Stomach (tissue), 4 donors: ENCODE measurements at regions not wholly inside any gene's neighbourhood (a gene's known extent, or its start where the extent isn't known, plus 50 kb on each side); places are given as distances from the start of the nearest gene placed in this dataset.

ENCODE experiments used
- EP300 ChIP-seq: sonication (generic); formaldehyde crosslinking; IDR thresholded peaks from one replicate; pipeline ENCODE4 v1.6.1; 2017; ENCODE audit warnings: antibody characterized with exemption
- POLR2A ChIP-seq, 4 donors: fragments of 450-650 bp; IDR thresholded peaks; one replicate each; pipeline ENCODE4 v1.6.1; 2016; ENCODE audit warnings: antibody characterized with exemption in 4 of 4, control low read depth in 2 of 4, mild to moderate bottlenecking in 1 of 4, moderate library complexity in 1 of 4
- POLR2AphosphoS5 ChIP-seq, 3 donors: sonication (generic); formaldehyde crosslinking; IDR thresholded peaks; one replicate each; pipeline ENCODE4 v1.6.1; 2016; ENCODE audit warnings: antibody characterized with exemption in 3 of 3
- TF ChIP-seq, protein P1 (sequence below), 7 experiments: fragments of 450-650 bp in 4 of 7; fragments of 200-600 bp in 3 of 7; sonication (generic) in 3 of 7; IDR thresholded peaks; one replicate each; pipeline ENCODE4 v1.5.1; 2016 to 2019; ENCODE audit warnings: antibody characterized with exemption in 7 of 7, control low read depth in 2 of 7, mild to moderate bottlenecking in 1 of 7

DNA sequence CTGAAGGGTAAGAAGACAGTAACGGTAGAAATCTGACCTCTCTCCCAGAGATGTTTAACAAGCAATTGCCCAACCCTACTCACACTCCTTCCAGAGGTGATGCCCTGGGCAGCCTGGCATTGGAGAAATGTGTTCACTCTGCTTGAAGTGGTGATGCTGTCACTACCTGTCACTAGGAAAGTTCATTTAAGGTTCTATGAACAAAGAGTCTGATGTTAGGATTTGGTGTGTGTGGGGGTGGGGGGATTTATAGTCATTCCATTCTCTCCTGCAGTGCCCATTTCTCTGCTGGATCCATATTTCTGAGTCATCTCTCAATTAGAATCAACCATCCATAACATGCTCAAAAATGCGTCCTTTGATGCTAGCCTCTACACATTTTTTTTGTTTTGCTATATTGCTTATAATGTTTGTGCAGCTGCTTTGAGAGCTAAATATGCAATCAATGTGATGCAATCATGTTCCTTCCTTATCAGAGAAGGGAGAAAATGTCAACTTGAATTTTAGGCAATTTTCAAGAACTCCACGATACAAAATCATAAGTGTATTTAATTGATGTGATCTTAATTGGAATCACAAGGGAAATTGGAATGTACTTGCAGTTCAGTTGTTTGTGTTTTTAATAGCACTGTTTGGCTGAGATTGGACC, 173.9 kb downstream of the DUSP10 start:
- TF ChIP-seq, protein P1, sequence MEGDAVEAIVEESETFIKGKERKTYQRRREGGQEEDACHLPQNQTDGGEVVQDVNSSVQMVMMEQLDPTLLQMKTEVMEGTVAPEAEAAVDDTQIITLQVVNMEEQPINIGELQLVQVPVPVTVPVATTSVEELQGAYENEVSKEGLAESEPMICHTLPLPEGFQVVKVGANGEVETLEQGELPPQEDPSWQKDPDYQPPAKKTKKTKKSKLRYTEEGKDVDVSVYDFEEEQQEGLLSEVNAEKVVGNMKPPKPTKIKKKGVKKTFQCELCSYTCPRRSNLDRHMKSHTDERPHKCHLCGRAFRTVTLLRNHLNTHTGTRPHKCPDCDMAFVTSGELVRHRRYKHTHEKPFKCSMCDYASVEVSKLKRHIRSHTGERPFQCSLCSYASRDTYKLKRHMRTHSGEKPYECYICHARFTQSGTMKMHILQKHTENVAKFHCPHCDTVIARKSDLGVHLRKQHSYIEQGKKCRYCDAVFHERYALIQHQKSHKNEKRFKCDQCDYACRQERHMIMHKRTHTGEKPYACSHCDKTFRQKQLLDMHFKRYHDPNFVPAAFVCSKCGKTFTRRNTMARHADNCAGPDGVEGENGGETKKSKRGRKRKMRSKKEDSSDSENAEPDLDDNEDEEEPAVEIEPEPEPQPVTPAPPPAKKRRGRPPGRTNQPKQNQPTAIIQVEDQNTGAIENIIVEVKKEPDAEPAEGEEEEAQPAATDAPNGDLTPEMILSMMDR (IDR thresholded peaks at IDR 0.05): no peak
- TF ChIP-seq POLR2A (IDR thresholded peaks at IDR 0.05): no peak
- no peak for TF ChIP-seq EP300
- no peak for TF ChIP-seq POLR2AphosphoS5 (IDR thresholded peaks at IDR 0.05)
